Breast epithelium (tissue), 3 donors: ENCODE measurements at regions not wholly inside any gene's neighbourhood (a gene's known extent, or its start where the extent isn't known, plus 50 kb on each side); places are given as distances from the start of the nearest gene placed in this dataset.

Experiments used
- CTCF ChIP-seq, 3 donors: fragments of 450-650 bp; IDR thresholded peaks; one replicate each; pipeline ENCODE4 v1.5.1; 2016 to 2017; ENCODE audit warnings: antibody characterized with exemption in 3 of 3, mild to moderate bottlenecking in 3 of 3, moderate library complexity in 3 of 3
- POLR2A ChIP-seq: fragments of 450-650 bp; IDR thresholded peaks from one replicate; pipeline ENCODE4 v1.6.1; 2016; ENCODE audit warnings: antibody characterized with exemption, mild to moderate bottlenecking, moderate library complexity
- POLR2AphosphoS5 ChIP-seq, 3 donors: sonication (generic); formaldehyde crosslinking; IDR thresholded peaks; one replicate each; pipeline ENCODE4 v1.6.1; 2017; ENCODE audit warnings: antibody characterized with exemption in 3 of 3

- no peak for TF ChIP-seq CTCF (IDR thresholded peaks at IDR 0.05)
- TF ChIP-seq POLR2AphosphoS5 (IDR thresholded peaks at IDR 0.05): no peak
- no peak for TF ChIP-seq POLR2A
These were observed 431.9 kb upstream of the RUNX1 start for GRCh38 chr21:35481005-35481404.
